GM18951 (cell line): ENCODE measurements at regions not wholly inside any gene's neighbourhood (a gene's known extent, or its start where the extent isn't known, plus 50 kb on each side); places are given as distances from the start of the nearest gene placed in this dataset.
"Not testable (repeated sequence)": the region's sequence is repeated elsewhere in the genome, so short reads cannot be mapped to it uniquely, and the experiment has no call there.

ENCODE experiments used
- POLR2A ChIP-seq: IDR thresholded peaks from 4 replicates; pipeline ENCODE4 v1.6.1; 2011; ENCODE audit warnings: mild to moderate bottlenecking; ENCODE audit not compliant: insufficient read length, insufficient read depth; ENCODE audit errors: extremely low read depth
- in situ Hi-C: fragments of 300-500 bp; cut with MboI; formaldehyde crosslinking; loops from one replicate; pipeline ENCODE4 v1.12.0; 2022; ENCODE audit warnings: low sequenced_read_pairs, mixed read lengths, inconsistent platforms; ENCODE audit not compliant: unreplicated experiment

DNA sequence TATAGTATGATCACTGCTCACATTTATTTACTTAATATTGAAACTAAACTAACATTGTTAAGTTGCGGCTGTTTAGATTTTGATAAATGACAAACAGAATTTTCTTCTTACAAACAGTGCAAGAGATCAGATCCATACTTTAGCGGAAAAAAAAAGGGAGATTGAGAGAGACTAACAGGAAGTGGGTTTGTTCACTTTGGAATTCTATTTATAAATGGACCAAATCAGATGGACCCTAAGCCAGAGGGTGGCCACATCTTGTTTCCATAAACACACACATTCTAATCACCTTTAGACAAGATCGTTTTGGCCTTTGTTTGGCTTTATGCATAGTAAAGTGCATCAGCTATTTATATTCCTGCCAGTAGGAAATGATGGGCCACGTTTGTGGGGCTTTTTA lies 381.4 kb upstream of the CD180 start:
- in situ Hi-C loops = no loop called here
- no peak for TF ChIP-seq POLR2A

DNA sequence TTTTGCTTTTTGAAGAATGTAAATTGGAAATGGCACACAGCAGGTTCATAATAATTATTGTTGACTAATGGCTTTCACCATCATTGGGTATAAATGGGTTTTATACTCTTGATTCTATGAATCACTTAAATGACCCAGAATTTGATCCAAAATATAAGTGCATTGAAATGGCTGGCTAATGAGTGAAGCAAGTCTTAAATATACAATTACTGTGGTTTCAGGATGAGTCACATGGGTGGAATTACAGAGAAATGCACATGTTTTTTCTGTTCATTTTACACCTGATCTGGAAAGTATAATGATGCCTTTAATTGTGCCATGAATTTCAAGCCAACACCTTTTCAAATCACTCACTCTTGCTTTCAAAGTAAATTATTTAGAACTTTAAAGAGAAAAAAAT lies 380.8 kb upstream of the CD180 start:
- no peak for TF ChIP-seq POLR2A

DNA sequence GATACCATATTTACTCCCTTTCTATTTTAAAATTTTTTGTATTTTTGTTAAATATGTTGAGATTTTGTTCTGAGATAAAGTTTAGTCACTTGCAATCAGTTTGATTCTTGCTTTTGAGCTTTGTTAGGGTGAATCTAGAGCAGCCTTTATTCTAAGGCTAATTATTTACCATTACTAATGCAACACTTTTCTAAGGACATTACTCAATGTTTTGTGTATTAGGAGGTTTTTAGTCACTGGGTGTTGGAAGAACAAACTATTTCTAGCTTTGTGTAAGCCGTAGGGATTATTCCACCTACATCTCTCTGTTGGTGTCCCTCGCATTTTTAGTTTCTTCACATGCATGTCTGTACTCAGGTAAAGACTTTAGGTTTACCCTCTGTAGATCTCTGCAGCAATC lies 379.5 kb upstream of the CD180 start:
- no peak for TF ChIP-seq POLR2A
- in situ Hi-C loops = no loop called here

More for the DNA sequence above, 380.8 kb upstream of the CD180 start:
- in situ Hi-C loops = no loop called here

DNA sequence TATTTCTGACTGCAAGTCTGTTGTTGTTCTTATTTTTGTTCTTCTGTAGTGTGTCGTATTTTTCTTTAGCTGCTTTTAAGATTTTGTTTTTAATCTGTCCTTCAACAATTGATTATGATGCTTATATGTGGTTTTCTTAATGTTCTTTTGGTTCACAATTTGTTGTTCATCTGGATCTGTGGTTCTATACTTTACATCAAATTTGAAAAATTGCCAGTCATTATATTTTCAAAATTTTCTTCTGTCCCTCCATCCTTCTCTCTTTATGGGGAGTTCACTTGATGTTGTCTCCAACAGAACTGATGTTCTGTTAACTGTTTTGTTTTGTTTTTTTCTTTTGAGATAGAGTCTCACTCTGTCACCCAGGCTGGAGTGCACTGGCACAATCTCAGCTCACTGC lies 378.5 kb upstream of the CD180 start:
- TF ChIP-seq POLR2A = no peak
- in situ Hi-C loops = no loop called here

- TF ChIP-seq POLR2A = no peak
Measured at GRCh38 chr5:67561151-67561932, 364.7 kb upstream of the CD180 start.

GRCh38 chr5:67552773-67553172 lies 356.2 kb upstream of the CD180 start:
- TF ChIP-seq POLR2A = no peak
- in situ Hi-C loops = no loop called here

More at GRCh38 chr5:67561151-67561932, 364.7 kb upstream of the CD180 start:
- in situ Hi-C loops = no loop called here

- no peak for TF ChIP-seq POLR2A
- in situ Hi-C loops = no loop called here
Measured at GRCh38 chr5:67549947-67550346, 353.3 kb upstream of the CD180 start.

- TF ChIP-seq POLR2A = no peak
- in situ Hi-C loops = no loop called here
Measured at GRCh38 chr5:67549296-67549618, 352.7 kb upstream of the CD180 start.

- in situ Hi-C loops = no loop called here
- no peak for TF ChIP-seq POLR2A
Measured at GRCh38 chr5:67548520-67549295, 352.1 kb upstream of the CD180 start.

DNA sequence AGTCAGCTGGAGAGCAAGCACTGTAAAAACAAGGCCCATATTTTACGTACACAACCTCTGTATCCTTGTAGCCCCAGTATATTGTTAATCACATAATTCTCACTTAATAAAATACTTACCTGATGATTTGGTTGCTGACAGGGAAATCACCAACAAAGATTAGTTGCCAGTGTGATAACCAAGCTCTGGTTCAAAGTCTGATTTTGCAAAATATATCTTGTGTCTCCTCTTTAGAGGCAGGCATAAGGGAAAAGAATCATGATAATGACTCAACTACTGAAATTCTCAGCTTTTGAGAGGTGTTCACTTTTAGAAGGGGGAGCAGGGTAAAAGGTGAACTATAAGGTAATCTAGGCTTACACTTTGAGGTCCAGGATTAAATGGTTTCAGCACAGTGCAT lies 351.1 kb upstream of the CD180 start:
- no peak for TF ChIP-seq POLR2A
- in situ Hi-C loops = no loop called here

GRCh38 chr5:67544942-67545341 lies 348.3 kb upstream of the CD180 start:
- in situ Hi-C loops = not testable (repeated sequence)

DNA sequence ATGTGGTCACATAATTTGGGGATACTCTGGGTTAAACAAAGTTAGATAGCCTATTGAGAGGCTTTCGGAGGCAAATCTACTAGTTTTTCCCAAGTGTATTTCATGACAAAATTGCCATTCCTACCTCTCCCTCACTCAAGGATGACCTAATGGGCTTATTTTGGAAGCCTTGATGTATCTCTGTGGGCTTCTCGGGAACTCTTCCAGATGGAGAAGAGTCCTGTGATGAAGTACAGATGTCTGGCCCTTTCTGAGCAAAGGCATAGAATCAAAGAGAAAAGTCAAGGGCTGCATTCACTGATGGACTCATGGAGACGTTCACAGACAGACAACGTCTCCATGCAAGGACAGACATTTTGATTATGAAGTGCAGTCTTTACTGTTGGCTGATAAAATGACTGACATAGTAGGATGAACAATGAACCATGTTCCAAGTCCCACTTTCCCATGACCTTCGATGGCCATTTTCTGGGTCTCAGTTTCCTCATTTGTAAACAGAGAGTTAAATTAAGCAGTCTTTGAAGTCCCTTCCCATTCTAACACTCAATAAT lies 347.2 kb upstream of the CD180 start:
- in situ Hi-C loops = no loop called here
- TF ChIP-seq POLR2A = no peak

GRCh38 chr5:67542479-67542878 lies 345.9 kb upstream of the CD180 start:
- in situ Hi-C loops = no loop called here
- no peak for TF ChIP-seq POLR2A

- in situ Hi-C loops = no loop called here
- no peak for TF ChIP-seq POLR2A
Measured at GRCh38 chr5:67541875-67542274, 345.3 kb upstream of the CD180 start.
